Suprapubic skin (tissue), 4 donors: ENCODE measurements at regions not wholly inside any gene's neighbourhood (a gene's known extent, or its start where the extent isn't known, plus 50 kb on each side); places are given as distances from the start of the nearest gene placed in this dataset.

Source experiments
- DNase-seq, 2 donors: peaks; one replicate each; pipeline ENCODE4 v3.0.0-alpha.2; 2019; ENCODE audit warnings: low spot score in 2 of 2
- H3K27ac ChIP-seq: fragments of 200-600 bp; sonication (generic); one replicate; pipeline ENCODE4 v1.5.1; 2019
- H3K27me3 ChIP-seq: fragments of 200-600 bp; sonication (generic); one replicate; pipeline ENCODE4 v1.5.1; 2019
- H3K36me3 ChIP-seq: fragments of 200-600 bp; sonication (generic); one replicate; pipeline ENCODE4 v1.5.1; 2019
- H3K4me1 ChIP-seq: fragments of 200-600 bp; sonication (generic); one replicate; pipeline ENCODE4 v1.5.1; 2019
- H3K4me3 ChIP-seq: fragments of 200-600 bp; sonication (generic); one replicate; pipeline ENCODE4 v1.5.1; 2019; ENCODE audit warnings: mild to moderate bottlenecking
- H3K9me3 ChIP-seq: fragments of 200-600 bp; sonication (generic); one replicate; pipeline ENCODE4 v1.5.1; 2019
- CTCF ChIP-seq, 2 donors: fragments of 200-600 bp in 1 of 2; fragments of 450-650 bp in 1 of 2; sonication (generic) in 1 of 2; IDR thresholded peaks; one replicate each; pipeline ENCODE4 v1.5.1; 2016 to 2019; ENCODE audit warnings: antibody characterized with exemption in 2 of 2, mild to moderate bottlenecking in 1 of 2, moderate library complexity in 1 of 2
- EP300 ChIP-seq: sonication (generic); formaldehyde crosslinking; IDR thresholded peaks from one replicate; pipeline ENCODE4 v1.6.1; 2017; ENCODE audit warnings: antibody characterized with exemption
- POLR2A ChIP-seq, 2 donors: fragments of 450-650 bp; IDR thresholded peaks; one replicate each; pipeline ENCODE4 v1.6.1; 2017; ENCODE audit warnings: antibody characterized with exemption in 2 of 2, mild to moderate bottlenecking in 2 of 2, moderate library complexity in 2 of 2
- POLR2AphosphoS5 ChIP-seq, 3 donors: sonication (generic); formaldehyde crosslinking; IDR thresholded peaks; one replicate each; pipeline ENCODE4 v1.6.1; 2017; ENCODE audit warnings: antibody characterized with exemption in 3 of 3
- WGBS: methylation state at CpG from one replicate; pipeline ENCODE4 v1.1.5; 2018; 5-methylcytosine and 5-hydroxymethylcytosine counted together

GRCh38 chrY:16993551-16993950 lies 886.5 kb downstream of the CDY2B start:
- H3K27ac ChIP-seq, result no peak overlapping the region
- H3K27me3 ChIP-seq, result no peaks in the 10 kb centered on the region
- H3K9me3 ChIP-seq, result no peaks in the 10 kb centered on the region
- H3K36me3 ChIP-seq, result no peaks in the 10 kb centered on the region
- H3K4me3 ChIP-seq, result no peak overlapping the region
- DNase-seq, result no peak
- H3K4me1 ChIP-seq, result no peaks in the 10 kb centered on the region
- no peak for TF ChIP-seq POLR2AphosphoS5 (IDR thresholded peaks at IDR 0.05)
- TF ChIP-seq POLR2A (IDR thresholded peaks at IDR 0.05), result no peak
- no peak for TF ChIP-seq EP300
- TF ChIP-seq CTCF (IDR thresholded peaks at IDR 0.05), result no peak
- WGBS, result no CpG with 5 or more reads among the region's 2 CpGs

DNA sequence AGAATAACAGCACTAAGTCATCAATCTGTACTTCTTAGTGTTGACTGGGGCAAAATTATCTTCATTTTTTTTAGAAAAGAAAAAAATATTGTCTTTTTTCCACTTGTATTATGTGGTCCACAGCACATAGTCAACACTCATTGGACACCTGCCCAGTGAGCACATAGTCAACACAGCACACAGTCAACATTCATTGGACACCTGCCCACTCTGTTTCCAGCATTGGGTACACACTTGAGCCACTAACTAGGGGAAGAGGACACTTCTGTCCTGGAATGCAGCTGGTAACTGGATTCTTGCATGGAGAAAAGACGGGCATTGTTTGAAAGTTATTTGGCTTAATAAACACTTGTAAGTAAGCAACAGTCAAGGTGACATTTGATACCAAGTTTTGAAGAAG lies 898.2 kb downstream of the CDY2B start:
- H3K27me3 ChIP-seq, result no peaks in the 10 kb centered on the region
- no peak overlapping the region for H3K27ac ChIP-seq
- no peaks in the 10 kb centered on the region for H3K9me3 ChIP-seq
- no CpG with 5 or more reads among the region's 1 CpG for WGBS
- H3K36me3 ChIP-seq, result no peaks in the 10 kb centered on the region
- no peak for DNase-seq
- H3K4me3 ChIP-seq, result no peak overlapping the region
- no peak for TF ChIP-seq EP300
- no peak for TF ChIP-seq CTCF (IDR thresholded peaks at IDR 0.05)
- no peak for TF ChIP-seq POLR2A (IDR thresholded peaks at IDR 0.05)
- TF ChIP-seq POLR2AphosphoS5 (IDR thresholded peaks at IDR 0.05), result no peak
- H3K4me1 ChIP-seq, result no peaks in the 10 kb centered on the region

- no peak overlapping the region for H3K4me3 ChIP-seq
- no peak overlapping the region for H3K27ac ChIP-seq
- TF ChIP-seq POLR2AphosphoS5 (IDR thresholded peaks at IDR 0.05) (no peak), EP300 (no peak), POLR2A (IDR thresholded peaks at IDR 0.05) (no peak), CTCF (IDR thresholded peaks at IDR 0.05) (no peak)
- no CpG with 5 or more reads among the region's 6 CpGs for WGBS
- no peaks in the 10 kb centered on the region for H3K9me3 ChIP-seq
- no peaks in the 10 kb centered on the region for H3K27me3 ChIP-seq
- H3K4me1 ChIP-seq, result no peaks in the 10 kb centered on the region
- H3K36me3 ChIP-seq, result no peaks in the 10 kb centered on the region
- no peak for DNase-seq
Measured at GRCh38 chrY:16959071-16959470, 920.9 kb downstream of the CDY2B start.

DNA sequence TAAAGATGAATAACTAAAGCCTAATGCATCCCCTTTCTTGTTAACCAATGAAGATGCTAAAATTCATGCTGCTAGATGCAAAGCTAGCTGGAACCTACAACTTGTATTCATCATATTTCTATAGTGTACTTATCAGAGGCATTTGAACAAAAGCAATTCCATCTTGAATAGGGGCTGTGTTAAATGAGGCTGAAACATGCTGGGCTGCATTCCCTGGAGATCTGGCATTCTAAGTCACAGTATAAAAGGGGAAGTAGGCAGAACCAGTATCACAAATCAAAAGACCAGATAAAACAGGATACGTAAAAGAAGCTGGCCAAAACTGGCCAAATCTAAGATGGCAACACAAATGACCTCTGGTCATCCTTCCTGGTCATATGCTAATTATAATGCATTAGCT lies 932.8 kb downstream of the CDY2B start:
- TF ChIP-seq POLR2A (IDR thresholded peaks at IDR 0.05) (no peak), EP300 (no peak), POLR2AphosphoS5 (IDR thresholded peaks at IDR 0.05) (no peak), CTCF (IDR thresholded peaks at IDR 0.05) (no peak)
- no CpG with 5 or more reads among the region's 1 CpG for WGBS

More for the DNA sequence above, 932.8 kb downstream of the CDY2B start:
- H3K36me3 ChIP-seq, result no peaks in the 10 kb centered on the region
- no peak overlapping the region for H3K4me3 ChIP-seq
- no peak overlapping the region for H3K27ac ChIP-seq
- H3K9me3 ChIP-seq, result no peaks in the 10 kb centered on the region
- no peak for DNase-seq
- no peaks in the 10 kb centered on the region for H3K27me3 ChIP-seq
- no peaks in the 10 kb centered on the region for H3K4me1 ChIP-seq
